ENCODE measurements at regions not wholly inside any gene's neighbourhood (a gene's known extent, or its start where the extent isn't known, plus 50 kb on each side); places are given as distances from the start of the nearest gene placed in this dataset.

GRCh38 chr13:107716241-107716640 lies 499.1 kb downstream of the LIG4 start:
- no peak for TF ChIP-seq CTCF (IDR thresholded peaks at IDR 0.05)
- TF ChIP-seq POLR2A (IDR thresholded peaks at IDR 0.05; ENCODE audit: low read depth): no peak
